ENCODE measurements at regions not wholly inside any gene's neighbourhood (a gene's known extent, or its start where the extent isn't known, plus 50 kb on each side); places are given as distances from the start of the nearest gene placed in this dataset.
A peak's percentile ranks its signal among the peaks of the same experiment; 100 is the strongest.

DNA sequence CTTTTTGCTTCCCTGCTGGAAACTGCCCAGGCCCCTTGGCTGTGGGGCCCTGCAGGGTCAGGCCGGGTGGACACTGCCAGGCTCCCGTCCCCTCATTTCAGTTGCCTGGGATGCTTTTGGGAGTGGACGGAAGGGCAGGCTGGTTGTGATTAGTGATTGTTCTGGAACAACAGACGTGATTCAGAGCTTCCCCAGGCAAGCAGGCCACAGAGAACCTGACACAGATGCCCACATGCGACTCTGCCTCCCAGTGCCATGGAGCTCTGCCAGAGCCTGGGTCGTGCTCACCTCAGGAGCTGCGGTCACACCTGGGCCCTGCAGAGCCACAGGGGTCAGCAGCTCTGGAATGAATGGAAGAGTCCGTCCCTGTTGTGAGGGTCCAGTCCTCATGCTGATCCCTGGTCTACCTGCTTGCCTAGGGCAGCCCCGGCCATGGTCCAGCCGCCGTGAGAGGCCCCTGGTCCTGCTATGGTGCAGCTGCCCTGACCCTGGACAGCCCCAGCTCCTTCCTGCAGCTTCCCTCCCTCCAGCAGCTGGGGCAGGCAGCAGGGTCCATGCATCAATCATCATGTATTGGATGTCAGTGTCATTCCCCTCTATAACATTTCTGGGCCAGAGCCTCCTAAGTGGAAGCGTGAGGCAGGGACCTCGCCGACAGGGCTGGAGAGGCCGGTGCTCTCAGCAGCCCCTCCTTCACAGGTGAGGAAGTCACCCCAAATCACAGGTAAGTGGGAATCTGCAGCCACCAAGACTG, 518.6 kb upstream of the MYT1L start:
- TF ChIP-seq, protein P1, sequence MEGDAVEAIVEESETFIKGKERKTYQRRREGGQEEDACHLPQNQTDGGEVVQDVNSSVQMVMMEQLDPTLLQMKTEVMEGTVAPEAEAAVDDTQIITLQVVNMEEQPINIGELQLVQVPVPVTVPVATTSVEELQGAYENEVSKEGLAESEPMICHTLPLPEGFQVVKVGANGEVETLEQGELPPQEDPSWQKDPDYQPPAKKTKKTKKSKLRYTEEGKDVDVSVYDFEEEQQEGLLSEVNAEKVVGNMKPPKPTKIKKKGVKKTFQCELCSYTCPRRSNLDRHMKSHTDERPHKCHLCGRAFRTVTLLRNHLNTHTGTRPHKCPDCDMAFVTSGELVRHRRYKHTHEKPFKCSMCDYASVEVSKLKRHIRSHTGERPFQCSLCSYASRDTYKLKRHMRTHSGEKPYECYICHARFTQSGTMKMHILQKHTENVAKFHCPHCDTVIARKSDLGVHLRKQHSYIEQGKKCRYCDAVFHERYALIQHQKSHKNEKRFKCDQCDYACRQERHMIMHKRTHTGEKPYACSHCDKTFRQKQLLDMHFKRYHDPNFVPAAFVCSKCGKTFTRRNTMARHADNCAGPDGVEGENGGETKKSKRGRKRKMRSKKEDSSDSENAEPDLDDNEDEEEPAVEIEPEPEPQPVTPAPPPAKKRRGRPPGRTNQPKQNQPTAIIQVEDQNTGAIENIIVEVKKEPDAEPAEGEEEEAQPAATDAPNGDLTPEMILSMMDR (IDR thresholded peaks at IDR 0.05 in 8 of 11, conservative IDR thresholded peaks at IDR 0.05 in 3 of 11), result no peak
- TF ChIP-seq POLR2A (IDR thresholded peaks at IDR 0.05) (no peak), POLR2AphosphoS5 (IDR thresholded peaks at IDR 0.05) (no peak)
- intact Hi-C loops (cut with DNase I; ENCODE audit: low total_unique reads), result no loop called here
- Histone ChIP-seq H3K9me3 (no peaks in the 10 kb centered on the region), H3K4me1 (peaks cover 0 to 11% (median 5%) of the 10 kb centered on the region in 6 donors), H3K27me3 (replicated peaks in 1 of 7) (peaks cover 0 to 9% (median 0%) of the 10 kb centered on the region in 7 donors), H3K4me3 (no peak overlapping the region), H3K36me3 (no peaks in the 10 kb centered on the region), H3K27ac (no peak overlapping the region)
- DNase-seq, result peak; percentile 67
- 71 to 89% (median 83%) methylated on average over 8 to 15 of the region's 15 CpGs for WGBS, 5 donors

DNA sequence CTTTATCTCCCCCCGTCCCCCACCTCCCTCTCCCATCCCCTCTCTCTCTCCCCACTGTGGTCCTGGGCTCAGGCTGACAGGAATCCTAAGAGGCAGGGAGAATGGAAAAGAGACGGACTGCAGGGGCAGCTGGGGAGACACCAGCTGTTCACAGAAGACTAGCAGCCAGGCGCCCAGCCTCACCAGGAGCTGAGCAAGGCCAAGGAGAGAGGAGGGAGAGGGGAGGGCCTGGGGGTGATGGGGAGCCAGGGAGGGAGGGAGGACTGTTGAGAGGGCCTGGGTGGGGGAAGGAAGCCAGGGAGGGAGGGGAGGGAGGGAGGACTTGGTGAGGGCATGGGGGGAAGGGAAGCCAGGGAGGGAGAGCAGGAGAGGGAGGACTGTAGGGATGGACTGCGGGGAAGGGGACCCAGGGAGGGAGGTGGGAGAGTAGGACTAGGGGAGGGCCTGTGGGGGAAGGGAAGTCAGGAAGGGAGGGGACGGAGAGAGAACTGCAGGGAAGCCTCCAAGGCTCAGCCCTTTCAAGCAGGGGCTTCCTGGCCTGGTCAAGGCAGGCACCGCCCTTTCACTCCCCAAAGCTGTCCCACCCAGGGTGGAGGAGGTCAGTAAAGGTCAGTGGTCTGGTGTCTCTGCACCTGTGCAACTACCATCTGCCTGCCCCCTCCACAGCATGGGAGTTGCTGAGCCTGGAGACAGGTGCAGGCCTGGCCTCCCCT, 517.7 kb upstream of the MYT1L start:
- 43 to 61% (median 49%) methylated on average over 5 to 6 of the region's 6 CpGs for WGBS, 5 donors
- intact Hi-C loops (cut with DNase I; ENCODE audit: low total_unique reads), result no loop called here
- peak; percentile 50 for DNase-seq

DNA sequence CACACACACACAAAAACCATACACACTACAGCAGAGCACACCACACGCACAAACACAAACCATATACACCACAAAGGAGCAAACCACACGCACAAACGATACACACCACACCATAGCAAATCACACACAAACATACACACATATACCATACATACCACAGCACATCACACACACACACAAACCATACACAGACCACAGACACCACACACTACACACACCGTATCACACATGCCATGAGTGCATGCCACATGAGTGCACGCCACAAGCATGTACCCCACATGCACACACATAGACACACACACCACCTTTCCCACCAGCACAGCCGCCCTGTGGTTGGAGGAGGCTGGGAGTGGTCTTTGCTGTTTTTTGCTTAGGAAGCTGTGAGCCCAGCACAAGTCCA, 517.1 kb upstream of the MYT1L start:
- DNase-seq, result peak; percentile 55
- Histone ChIP-seq H3K4me1 (peaks cover 0 to 11% (median 5%) of the 10 kb centered on the region in 6 donors), H3K27ac (no peak overlapping the region), H3K36me3 (no peaks in the 10 kb centered on the region), H3K27me3 (replicated peaks in 1 of 7) (peaks cover 0 to 9% (median 0%) of the 10 kb centered on the region in 7 donors), H3K4me3 (no peak overlapping the region), H3K9me3 (no peaks in the 10 kb centered on the region)
- TF ChIP-seq POLR2A (IDR thresholded peaks at IDR 0.05), result no peak
- TF ChIP-seq, protein P1 (IDR thresholded peaks at IDR 0.05 in 8 of 11, conservative IDR thresholded peaks at IDR 0.05 in 3 of 11), result no peak
- TF ChIP-seq POLR2AphosphoS5 (IDR thresholded peaks at IDR 0.05), result no peak
- WGBS, 5 donors, result 82 to 95% (median 93%) methylated on average over 6 of the region's 6 CpGs
- intact Hi-C loops (cut with DNase I; ENCODE audit: low total_unique reads), result no loop called here

More for the DNA sequence above, 517.7 kb upstream of the MYT1L start:
- H3K36me3 ChIP-seq, result no peaks in the 10 kb centered on the region
- H3K27me3 ChIP-seq (replicated peaks in 1 of 7), result peaks cover 0 to 9% (median 0%) of the 10 kb centered on the region in 7 donors
- peaks cover 0 to 11% (median 5%) of the 10 kb centered on the region in 6 donors for H3K4me1 ChIP-seq
- H3K27ac ChIP-seq, result no peak overlapping the region
- H3K9me3 ChIP-seq, result no peaks in the 10 kb centered on the region
- H3K4me3 ChIP-seq, result no peak overlapping the region
- TF ChIP-seq, protein P1 (IDR thresholded peaks at IDR 0.05 in 8 of 11, conservative IDR thresholded peaks at IDR 0.05 in 3 of 11), result no peak
- TF ChIP-seq POLR2A (IDR thresholded peaks at IDR 0.05) (no peak), POLR2AphosphoS5 (IDR thresholded peaks at IDR 0.05) (no peak)

DNA sequence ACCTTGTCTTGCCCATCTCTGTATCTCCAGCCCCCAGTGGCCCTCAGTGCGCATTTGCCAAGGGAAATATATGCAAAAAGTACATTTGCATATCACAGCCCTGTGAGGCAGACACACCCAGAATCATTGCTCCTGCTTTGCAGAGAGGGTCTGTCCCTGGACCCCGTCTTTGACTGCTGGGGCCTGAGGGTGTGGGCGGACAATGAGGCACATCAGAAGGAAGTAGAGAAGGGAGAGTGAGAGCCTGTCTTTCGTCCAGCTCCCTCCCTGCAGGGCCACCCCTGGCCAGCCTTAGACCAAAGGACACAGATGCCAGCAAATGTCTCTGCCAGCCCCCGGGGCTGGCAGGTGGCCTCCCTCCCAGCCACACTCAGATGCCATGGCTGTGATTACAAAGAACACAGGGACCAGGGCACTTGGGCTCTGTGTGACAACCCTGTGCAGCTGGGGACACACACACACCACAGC, 516.2 kb upstream of the MYT1L start:
- WGBS, 5 donors, result 62 to 81% (median 70%) methylated on average over 4 to 5 of the region's 5 CpGs
- H3K9me3 ChIP-seq, result no peaks in the 10 kb centered on the region
- no peak overlapping the region for H3K27ac ChIP-seq
- peaks cover 0 to 11% (median 5%) of the 10 kb centered on the region in 6 donors for H3K4me1 ChIP-seq
- H3K27me3 ChIP-seq (replicated peaks in 1 of 7), result peaks cover 0 to 9% (median 0%) of the 10 kb centered on the region in 7 donors
- H3K36me3 ChIP-seq, result no peaks in the 10 kb centered on the region
- peak; percentile 63 for DNase-seq
- no peak overlapping the region for H3K4me3 ChIP-seq
- TF ChIP-seq, protein P1 (IDR thresholded peaks at IDR 0.05 in 8 of 11, conservative IDR thresholded peaks at IDR 0.05 in 3 of 11), result no peak
- TF ChIP-seq POLR2AphosphoS5 (IDR thresholded peaks at IDR 0.05) (no peak), POLR2A (IDR thresholded peaks at IDR 0.05) (no peak)
- intact Hi-C loops (cut with DNase I; ENCODE audit: low total_unique reads), result no loop called here

Measured in spleen (tissue), 11 donors.